GM12878 (cell line): ENCODE measurements at regions not wholly inside any gene's neighbourhood (a gene's known extent, or its start where the extent isn't known, plus 50 kb on each side); places are given as distances from the start of the nearest gene placed in this dataset.

ENCODE experiments used
- CBX5 ChIP-seq: sonication (generic); IDR thresholded peaks from 2 replicates; pipeline ENCODE4 v1.6.1; 2016; ENCODE audit warnings: low read depth, moderate library complexity, mild to moderate bottlenecking, inconsistent platforms
- CHD2 ChIP-seq: IDR thresholded peaks from 2 replicates; pipeline ENCODE4 v1.6.1; 2011; ENCODE audit warnings: low read depth, low read length, improper control_type of control experiment, borderline replicate concordance
- EGR1 ChIP-seq, 2 experiments: IDR thresholded peaks; 1 replicate in 1 of 2; 2 replicates in 1 of 2; pipeline ENCODE4 v1.6.1; 2011 to 2012; ENCODE audit warnings: low read depth in 2 of 2, low read length in 2 of 2, borderline replicate concordance in 1 of 2, mild to moderate bottlenecking in 1 of 2, moderate library complexity in 1 of 2
- EP300 ChIP-seq, 2 experiments: fragments of 150-350 bp in 1 of 2; IDR thresholded peaks; 2 replicates each; pipeline ENCODE4 v1.6.1; 2011 to 2012; ENCODE audit warnings: low read depth in 2 of 2, low read length in 2 of 2, borderline replicate concordance in 1 of 2, improper control_type of control experiment in 1 of 2, inconsistent platforms in 1 of 2; ENCODE audit not compliant: control insufficient read depth in 1 of 2
- EZH2 ChIP-seq: IDR thresholded peaks from 2 replicates; pipeline ENCODE4 v1.6.1; 2012; ENCODE audit warnings: low read depth, mild to moderate bottlenecking, control low read depth, inconsistent platforms, low read length, borderline replicate concordance; ENCODE audit not compliant: control insufficient read depth
- POLR2A ChIP-seq: IDR thresholded peaks from 2 replicates; pipeline ENCODE4 v1.6.1; 2011; ENCODE audit warnings: low read depth, mild to moderate bottlenecking, low read length
- RAD21 ChIP-seq: IDR thresholded peaks from 2 replicates; pipeline ENCODE4 v1.6.1; 2011; ENCODE audit warnings: mild to moderate bottlenecking, low read depth, low read length, moderate library complexity; ENCODE audit not compliant: insufficient read depth
- RAD51 ChIP-seq: fragments of 450-650 bp; IDR thresholded peaks from 2 replicates; pipeline ENCODE4 v1.6.1; 2016; ENCODE audit warnings: moderate library complexity, mild to moderate bottlenecking, inconsistent platforms
- SUZ12 ChIP-seq: fragments of 200-600 bp; sonication (generic); IDR thresholded peaks from one replicate; pipeline ENCODE4 v1.6.1; 2018; ENCODE audit warnings: antibody characterized with exemption, mild to moderate bottlenecking; ENCODE audit not compliant: unreplicated experiment
- ZNF24 ChIP-seq: fragments of 450-650 bp; IDR thresholded peaks from 2 replicates; pipeline ENCODE4 v1.6.1; 2017; ENCODE audit warnings: antibody characterized with exemption, mild to moderate bottlenecking
- TF ChIP-seq, protein P1 (sequence below), 3 experiments: IDR thresholded peaks in 2 of 3; conservative IDR thresholded peaks in 1 of 3; 2 replicates each; pipeline ENCODE4 v1.5.1; 2011; ENCODE audit warnings: low read depth in 3 of 3, low read length in 3 of 3, mild to moderate bottlenecking in 3 of 3, control low read depth in 2 of 3, moderate library complexity in 2 of 3, inconsistent platforms in 1 of 3, mixed read lengths in 1 of 3; ENCODE audit not compliant: control insufficient read depth in 2 of 3, insufficient read depth in 1 of 3; ENCODE audit errors: extremely low read depth in 1 of 3
- TF ChIP-seq, protein P2 (sequence below): IDR thresholded peaks from 2 replicates; pipeline ENCODE4 v1.6.1; 2012; ENCODE audit warnings: mild to moderate bottlenecking, low read depth, low read length
- TF ChIP-seq, protein P3 (sequence below): IDR thresholded peaks from 2 replicates; pipeline ENCODE4 v1.6.1; 2012; ENCODE audit warnings: low read length, inconsistent platforms

DNA sequence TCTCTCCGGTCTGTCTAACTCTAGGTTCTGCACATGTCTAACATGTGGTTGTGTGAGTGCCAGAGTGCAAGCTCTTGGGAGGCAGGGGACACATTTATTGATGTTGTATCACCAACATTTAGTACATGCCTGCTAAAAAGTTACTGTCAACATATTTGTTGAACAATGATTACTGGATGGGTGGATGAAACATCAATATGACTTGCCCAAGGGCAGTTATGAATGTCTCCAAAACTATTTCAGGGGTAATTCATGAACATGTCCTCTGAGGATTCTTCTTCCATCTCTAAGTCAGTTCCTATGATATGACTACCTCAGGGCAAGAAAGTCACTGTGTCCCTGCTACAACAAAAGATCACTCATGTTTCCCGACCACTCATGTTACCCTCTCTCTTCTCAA, 91.3 kb upstream of the STEAP1B start:
- TF ChIP-seq CHD2 (no peak), EZH2 (no peak), SUZ12 (no peak), EGR1 (IDR thresholded peaks at IDR 0.05; ENCODE audit: borderline replicate concordance in 1 of 2, low read depth in 2 of 2, low read length in 2 of 2) (no peak), CBX5 (no peak), EP300 (IDR thresholded peaks at IDR 0.05; ENCODE audit: borderline replicate concordance in 1 of 2, control insufficient read depth in 1 of 2, low read depth in 2 of 2, low read length in 2 of 2) (no peak), POLR2A (no peak), RAD21 (no peak), RAD51 (no peak), ZNF24 (no peak)
- TF ChIP-seq, protein P1, sequence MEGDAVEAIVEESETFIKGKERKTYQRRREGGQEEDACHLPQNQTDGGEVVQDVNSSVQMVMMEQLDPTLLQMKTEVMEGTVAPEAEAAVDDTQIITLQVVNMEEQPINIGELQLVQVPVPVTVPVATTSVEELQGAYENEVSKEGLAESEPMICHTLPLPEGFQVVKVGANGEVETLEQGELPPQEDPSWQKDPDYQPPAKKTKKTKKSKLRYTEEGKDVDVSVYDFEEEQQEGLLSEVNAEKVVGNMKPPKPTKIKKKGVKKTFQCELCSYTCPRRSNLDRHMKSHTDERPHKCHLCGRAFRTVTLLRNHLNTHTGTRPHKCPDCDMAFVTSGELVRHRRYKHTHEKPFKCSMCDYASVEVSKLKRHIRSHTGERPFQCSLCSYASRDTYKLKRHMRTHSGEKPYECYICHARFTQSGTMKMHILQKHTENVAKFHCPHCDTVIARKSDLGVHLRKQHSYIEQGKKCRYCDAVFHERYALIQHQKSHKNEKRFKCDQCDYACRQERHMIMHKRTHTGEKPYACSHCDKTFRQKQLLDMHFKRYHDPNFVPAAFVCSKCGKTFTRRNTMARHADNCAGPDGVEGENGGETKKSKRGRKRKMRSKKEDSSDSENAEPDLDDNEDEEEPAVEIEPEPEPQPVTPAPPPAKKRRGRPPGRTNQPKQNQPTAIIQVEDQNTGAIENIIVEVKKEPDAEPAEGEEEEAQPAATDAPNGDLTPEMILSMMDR (IDR thresholded peaks at IDR 0.05 in 2 of 3, conservative IDR thresholded peaks at IDR 0.05 in 1 of 3; ENCODE audit: control insufficient read depth in 2 of 3, extremely low read depth in 1 of 3, insufficient read depth in 1 of 3, low read depth in 3 of 3, low read length in 3 of 3): no peak
- TF ChIP-seq, protein P2, sequence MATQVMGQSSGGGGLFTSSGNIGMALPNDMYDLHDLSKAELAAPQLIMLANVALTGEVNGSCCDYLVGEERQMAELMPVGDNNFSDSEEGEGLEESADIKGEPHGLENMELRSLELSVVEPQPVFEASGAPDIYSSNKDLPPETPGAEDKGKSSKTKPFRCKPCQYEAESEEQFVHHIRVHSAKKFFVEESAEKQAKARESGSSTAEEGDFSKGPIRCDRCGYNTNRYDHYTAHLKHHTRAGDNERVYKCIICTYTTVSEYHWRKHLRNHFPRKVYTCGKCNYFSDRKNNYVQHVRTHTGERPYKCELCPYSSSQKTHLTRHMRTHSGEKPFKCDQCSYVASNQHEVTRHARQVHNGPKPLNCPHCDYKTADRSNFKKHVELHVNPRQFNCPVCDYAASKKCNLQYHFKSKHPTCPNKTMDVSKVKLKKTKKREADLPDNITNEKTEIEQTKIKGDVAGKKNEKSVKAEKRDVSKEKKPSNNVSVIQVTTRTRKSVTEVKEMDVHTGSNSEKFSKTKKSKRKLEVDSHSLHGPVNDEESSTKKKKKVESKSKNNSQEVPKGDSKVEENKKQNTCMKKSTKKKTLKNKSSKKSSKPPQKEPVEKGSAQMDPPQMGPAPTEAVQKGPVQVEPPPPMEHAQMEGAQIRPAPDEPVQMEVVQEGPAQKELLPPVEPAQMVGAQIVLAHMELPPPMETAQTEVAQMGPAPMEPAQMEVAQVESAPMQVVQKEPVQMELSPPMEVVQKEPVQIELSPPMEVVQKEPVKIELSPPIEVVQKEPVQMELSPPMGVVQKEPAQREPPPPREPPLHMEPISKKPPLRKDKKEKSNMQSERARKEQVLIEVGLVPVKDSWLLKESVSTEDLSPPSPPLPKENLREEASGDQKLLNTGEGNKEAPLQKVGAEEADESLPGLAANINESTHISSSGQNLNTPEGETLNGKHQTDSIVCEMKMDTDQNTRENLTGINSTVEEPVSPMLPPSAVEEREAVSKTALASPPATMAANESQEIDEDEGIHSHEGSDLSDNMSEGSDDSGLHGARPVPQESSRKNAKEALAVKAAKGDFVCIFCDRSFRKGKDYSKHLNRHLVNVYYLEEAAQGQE: no peak
- TF ChIP-seq, protein P3, sequence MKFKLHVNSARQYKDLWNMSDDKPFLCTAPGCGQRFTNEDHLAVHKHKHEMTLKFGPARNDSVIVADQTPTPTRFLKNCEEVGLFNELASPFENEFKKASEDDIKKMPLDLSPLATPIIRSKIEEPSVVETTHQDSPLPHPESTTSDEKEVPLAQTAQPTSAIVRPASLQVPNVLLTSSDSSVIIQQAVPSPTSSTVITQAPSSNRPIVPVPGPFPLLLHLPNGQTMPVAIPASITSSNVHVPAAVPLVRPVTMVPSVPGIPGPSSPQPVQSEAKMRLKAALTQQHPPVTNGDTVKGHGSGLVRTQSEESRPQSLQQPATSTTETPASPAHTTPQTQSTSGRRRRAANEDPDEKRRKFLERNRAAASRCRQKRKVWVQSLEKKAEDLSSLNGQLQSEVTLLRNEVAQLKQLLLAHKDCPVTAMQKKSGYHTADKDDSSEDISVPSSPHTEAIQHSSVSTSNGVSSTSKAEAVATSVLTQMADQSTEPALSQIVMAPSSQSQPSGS: no peak
